ENCODE measurements at regions not wholly inside any gene's neighbourhood (a gene's known extent, or its start where the extent isn't known, plus 50 kb on each side); places are given as distances from the start of the nearest gene placed in this dataset.

DNA sequence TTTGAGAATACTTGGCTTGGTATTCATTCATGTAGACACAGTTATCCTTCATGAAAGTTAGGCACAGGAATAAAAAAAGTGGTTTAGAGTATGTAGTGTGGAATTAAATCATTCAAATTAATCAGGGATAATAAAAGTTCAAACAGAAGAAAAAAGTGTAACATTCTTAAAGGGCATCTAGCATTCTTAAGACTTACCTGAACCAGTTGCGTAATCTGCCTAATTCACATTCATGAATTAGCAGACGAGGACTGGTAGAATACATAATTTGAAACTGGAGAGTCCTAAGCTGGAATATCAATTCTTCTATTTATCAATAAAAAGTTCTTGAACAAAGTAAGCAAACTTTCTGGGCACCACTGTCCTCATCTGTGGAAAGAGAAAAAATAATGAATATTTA lies 157.0 kb upstream of the DEPDC1 start:
- TF ChIP-seq, protein P1, sequence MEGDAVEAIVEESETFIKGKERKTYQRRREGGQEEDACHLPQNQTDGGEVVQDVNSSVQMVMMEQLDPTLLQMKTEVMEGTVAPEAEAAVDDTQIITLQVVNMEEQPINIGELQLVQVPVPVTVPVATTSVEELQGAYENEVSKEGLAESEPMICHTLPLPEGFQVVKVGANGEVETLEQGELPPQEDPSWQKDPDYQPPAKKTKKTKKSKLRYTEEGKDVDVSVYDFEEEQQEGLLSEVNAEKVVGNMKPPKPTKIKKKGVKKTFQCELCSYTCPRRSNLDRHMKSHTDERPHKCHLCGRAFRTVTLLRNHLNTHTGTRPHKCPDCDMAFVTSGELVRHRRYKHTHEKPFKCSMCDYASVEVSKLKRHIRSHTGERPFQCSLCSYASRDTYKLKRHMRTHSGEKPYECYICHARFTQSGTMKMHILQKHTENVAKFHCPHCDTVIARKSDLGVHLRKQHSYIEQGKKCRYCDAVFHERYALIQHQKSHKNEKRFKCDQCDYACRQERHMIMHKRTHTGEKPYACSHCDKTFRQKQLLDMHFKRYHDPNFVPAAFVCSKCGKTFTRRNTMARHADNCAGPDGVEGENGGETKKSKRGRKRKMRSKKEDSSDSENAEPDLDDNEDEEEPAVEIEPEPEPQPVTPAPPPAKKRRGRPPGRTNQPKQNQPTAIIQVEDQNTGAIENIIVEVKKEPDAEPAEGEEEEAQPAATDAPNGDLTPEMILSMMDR (IDR thresholded peaks at IDR 0.05; ENCODE audit: borderline replicate concordance, extremely low read depth, insufficient read depth) = no peak
- Histone ChIP-seq H3K4me1 (ENCODE audit: control insufficient read depth in 2 of 3, insufficient read depth in 2 of 3, low read depth in 1 of 3, low read length in 3 of 3) (no peaks in the 10 kb centered on the region), H3K27me3 (ENCODE audit: control insufficient read depth, insufficient read depth, low read length) (no peaks in the 10 kb centered on the region), H3K27ac (ENCODE audit: low read depth in 2 of 2, low read length in 2 of 2) (no peak overlapping the region), H3K9ac (ENCODE audit: low read length in 3 of 3) (no peak overlapping the region), H3K9me3 (ENCODE audit: control insufficient read depth in 2 of 3, insufficient read depth in 1 of 3, low read length in 3 of 3) (no peaks in the 10 kb centered on the region), H3K4me3 (ENCODE audit: low read length in 3 of 3) (no peak overlapping the region), H3K36me3 (ENCODE audit: control insufficient read depth in 2 of 3, insufficient read depth in 3 of 3, low read length in 3 of 3) (no peaks in the 10 kb centered on the region)
- FAIRE-seq = no peak
- DNase-seq = no peak
- intact Hi-C loops (cut with DNase I) = no loop called here

DNA sequence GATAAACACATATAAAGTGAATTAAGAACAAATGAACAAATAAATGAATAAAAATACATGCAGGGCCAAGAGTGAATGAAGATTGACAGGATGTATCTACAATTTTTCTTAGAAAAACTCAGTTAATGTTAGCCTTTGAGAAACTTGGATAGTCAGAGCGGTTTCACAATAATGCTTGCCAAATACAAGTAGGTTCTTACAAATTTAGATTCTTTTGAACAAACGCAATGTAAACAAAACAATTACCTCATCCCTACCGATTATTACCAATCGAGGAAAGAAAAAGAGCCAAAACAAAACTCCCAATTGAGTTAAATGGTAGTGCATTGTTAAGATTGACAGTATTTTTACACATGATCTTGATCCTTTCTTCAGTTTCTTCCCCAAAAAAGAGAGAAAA lies 176.9 kb upstream of the DEPDC1 start:
- H3K4me3 ChIP-seq (ENCODE audit: low read length in 3 of 3) = no peak overlapping the region
- H3K27ac ChIP-seq (ENCODE audit: low read depth in 2 of 2, low read length in 2 of 2) = no peak overlapping the region
- H3K4me1 ChIP-seq (ENCODE audit: control insufficient read depth in 2 of 3, insufficient read depth in 2 of 3, low read depth in 1 of 3, low read length in 3 of 3) = no peaks in the 10 kb centered on the region
- H3K36me3 ChIP-seq (ENCODE audit: control insufficient read depth in 2 of 3, insufficient read depth in 3 of 3, low read length in 3 of 3) = no peaks in the 10 kb centered on the region
- intact Hi-C loops (cut with DNase I) = no loop called here
- peaks cover 0 to 4% (median 0%) of the 10 kb centered on the region in 3 donors for H3K9me3 ChIP-seq (ENCODE audit: control insufficient read depth in 2 of 3, insufficient read depth in 1 of 3, low read length in 3 of 3)
- H3K27me3 ChIP-seq (ENCODE audit: control insufficient read depth, insufficient read depth, low read length) = no peaks in the 10 kb centered on the region
- no peak for FAIRE-seq
- no peak for DNase-seq
- TF ChIP-seq, protein P1 (IDR thresholded peaks at IDR 0.05; ENCODE audit: borderline replicate concordance, extremely low read depth, insufficient read depth) = no peak
- H3K9ac ChIP-seq (ENCODE audit: low read length in 3 of 3) = no peak overlapping the region

DNA sequence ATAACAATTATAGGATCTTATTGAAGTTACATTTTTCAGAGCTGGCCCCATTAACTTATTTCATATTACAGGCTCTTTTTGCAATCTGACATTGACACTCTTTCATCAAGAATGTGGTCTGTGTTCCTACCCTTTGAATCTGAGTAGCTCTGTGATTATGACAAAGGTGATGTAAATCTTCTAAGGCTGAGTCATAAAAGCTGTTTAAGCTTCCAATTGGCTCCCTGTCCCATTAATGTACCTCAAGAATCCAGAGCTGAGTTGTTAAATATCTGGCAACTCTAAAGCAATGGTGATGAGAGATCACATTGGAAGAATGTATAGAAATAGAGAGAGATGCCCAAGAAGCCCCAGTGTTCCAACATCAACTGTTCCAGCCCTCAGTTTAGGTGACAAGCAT lies 178.5 kb upstream of the DEPDC1 start:
- Histone ChIP-seq H3K4me3 (ENCODE audit: low read length in 3 of 3) (no peak overlapping the region), H3K4me1 (ENCODE audit: control insufficient read depth in 2 of 3, insufficient read depth in 2 of 3, low read depth in 1 of 3, low read length in 3 of 3) (no peaks in the 10 kb centered on the region), H3K27me3 (ENCODE audit: control insufficient read depth, insufficient read depth, low read length) (no peaks in the 10 kb centered on the region), H3K27ac (ENCODE audit: low read depth in 2 of 2, low read length in 2 of 2) (no peak overlapping the region), H3K9ac (ENCODE audit: low read length in 3 of 3) (no peak overlapping the region), H3K9me3 (ENCODE audit: control insufficient read depth in 2 of 3, insufficient read depth in 1 of 3, low read length in 3 of 3) (peaks cover 0 to 4% (median 0%) of the 10 kb centered on the region in 3 donors), H3K36me3 (ENCODE audit: control insufficient read depth in 2 of 3, insufficient read depth in 3 of 3, low read length in 3 of 3) (no peaks in the 10 kb centered on the region)
- TF ChIP-seq, protein P1 (IDR thresholded peaks at IDR 0.05; ENCODE audit: borderline replicate concordance, extremely low read depth, insufficient read depth) = no peak
- intact Hi-C loops (cut with DNase I) = no loop called here
- DNase-seq = no peak
- no peak for FAIRE-seq

DNA sequence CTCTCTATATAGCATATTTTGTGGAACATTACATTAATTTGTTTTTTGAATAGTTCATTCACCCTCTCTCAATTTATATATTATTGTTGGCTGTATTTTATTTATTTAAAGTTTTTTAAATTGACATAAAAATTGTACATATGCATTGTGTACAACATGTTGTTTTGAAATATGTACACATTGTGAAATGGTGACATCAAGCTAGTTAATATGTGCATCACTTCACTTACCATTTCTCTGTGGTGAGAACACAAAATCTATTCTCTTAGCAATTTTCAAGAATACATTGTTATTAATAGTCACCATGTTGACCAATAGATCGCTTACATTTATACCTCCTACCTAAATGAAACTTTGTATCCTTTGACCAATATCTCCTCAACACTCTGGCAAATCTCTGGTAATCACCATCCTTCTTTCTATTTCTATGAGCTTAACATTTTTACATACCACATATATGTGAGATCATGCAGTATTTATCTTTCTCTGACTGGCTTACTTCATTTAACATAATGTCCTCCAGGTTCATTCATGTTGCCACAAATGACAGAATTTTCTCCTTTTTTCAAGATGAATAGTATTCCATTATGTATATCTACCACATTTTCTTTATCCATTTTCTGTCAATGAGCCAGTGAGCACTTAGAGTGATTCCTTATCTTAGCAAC lies 180.9 kb upstream of the DEPDC1 start:
- FAIRE-seq (no peak), DNase-seq (no peak)
- no peaks in the 10 kb centered on the region for H3K36me3 ChIP-seq (ENCODE audit: control insufficient read depth in 2 of 3, insufficient read depth in 3 of 3, low read length in 3 of 3)
- no peaks in the 10 kb centered on the region for H3K4me1 ChIP-seq (ENCODE audit: control insufficient read depth in 2 of 3, insufficient read depth in 2 of 3, low read depth in 1 of 3, low read length in 3 of 3)
- no peak overlapping the region for H3K4me3 ChIP-seq (ENCODE audit: low read length in 3 of 3)
- H3K9ac ChIP-seq (ENCODE audit: low read length in 3 of 3) = no peak overlapping the region
- TF ChIP-seq, protein P1 (IDR thresholded peaks at IDR 0.05; ENCODE audit: borderline replicate concordance, extremely low read depth, insufficient read depth) = no peak
- H3K27me3 ChIP-seq (ENCODE audit: control insufficient read depth, insufficient read depth, low read length) = no peaks in the 10 kb centered on the region
- no peak overlapping the region for H3K27ac ChIP-seq (ENCODE audit: low read depth in 2 of 2, low read length in 2 of 2)
- intact Hi-C loops (cut with DNase I) = no loop called here
- H3K9me3 ChIP-seq (ENCODE audit: control insufficient read depth in 2 of 3, insufficient read depth in 1 of 3, low read length in 3 of 3) = peaks cover 0 to 4% (median 0%) of the 10 kb centered on the region in 3 donors

All from kidney (tissue), 13 donors.